ENCODE measurements at regions not wholly inside any gene's neighbourhood (a gene's known extent, or its start where the extent isn't known, plus 50 kb on each side); places are given as distances from the start of the nearest gene placed in this dataset.

DNA sequence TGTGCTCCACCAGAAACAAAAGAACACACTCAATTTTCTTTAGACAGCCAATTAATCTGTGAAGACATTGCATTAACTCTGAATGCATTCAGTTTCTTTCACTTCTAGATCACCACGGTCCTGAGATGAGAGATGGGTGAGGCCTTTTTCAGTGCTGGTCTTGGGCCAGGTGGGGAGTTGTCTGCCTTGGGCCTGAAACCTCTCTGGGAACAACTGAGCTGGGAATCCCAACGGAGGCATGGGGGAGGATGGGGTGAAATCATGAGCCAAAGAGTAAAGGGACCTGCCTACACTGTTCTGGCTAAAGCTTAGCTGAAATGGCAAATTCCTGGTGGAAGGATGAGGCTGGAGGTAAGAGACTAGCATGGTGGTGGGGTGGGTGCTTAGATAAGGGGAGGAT lies 353.5 kb upstream of the B3GAT1 start:
- Histone ChIP-seq H3K27ac (ENCODE audit: extremely low read depth, low read depth, low read length) (no peak overlapping the region), H3K9me3 (ENCODE audit: control insufficient read depth, insufficient read depth, low read depth, low read length) (no peaks in the 10 kb centered on the region), H3K4me3 (ENCODE audit: low read depth, low read length) (no peak overlapping the region), H3K36me3 (ENCODE audit: control insufficient read depth in 2 of 2, insufficient read depth in 1 of 2, low read length in 2 of 2) (no peaks in the 10 kb centered on the region), H3K4me1 (ENCODE audit: control insufficient read depth, insufficient read depth, low read length) (no peaks in the 10 kb centered on the region)
- CTCF ChIA-PET = no interaction called here
- POLR2A ChIA-PET = no interaction called here
- TF ChIP-seq ZNF266 (tag by site-specific recombination; IDR thresholded peaks at IDR 0.05; ENCODE audit: low read depth) = no peak
- TF ChIP-seq, protein P1, sequence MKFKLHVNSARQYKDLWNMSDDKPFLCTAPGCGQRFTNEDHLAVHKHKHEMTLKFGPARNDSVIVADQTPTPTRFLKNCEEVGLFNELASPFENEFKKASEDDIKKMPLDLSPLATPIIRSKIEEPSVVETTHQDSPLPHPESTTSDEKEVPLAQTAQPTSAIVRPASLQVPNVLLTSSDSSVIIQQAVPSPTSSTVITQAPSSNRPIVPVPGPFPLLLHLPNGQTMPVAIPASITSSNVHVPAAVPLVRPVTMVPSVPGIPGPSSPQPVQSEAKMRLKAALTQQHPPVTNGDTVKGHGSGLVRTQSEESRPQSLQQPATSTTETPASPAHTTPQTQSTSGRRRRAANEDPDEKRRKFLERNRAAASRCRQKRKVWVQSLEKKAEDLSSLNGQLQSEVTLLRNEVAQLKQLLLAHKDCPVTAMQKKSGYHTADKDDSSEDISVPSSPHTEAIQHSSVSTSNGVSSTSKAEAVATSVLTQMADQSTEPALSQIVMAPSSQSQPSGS (tag by site-specific recombination; IDR thresholded peaks at IDR 0.05; ENCODE audit: low read depth) = no peak
- TF ChIP-seq ZNF549 (tag by site-specific recombination; IDR thresholded peaks at IDR 0.05) = no peak
- TF ChIP-seq, protein P2, sequence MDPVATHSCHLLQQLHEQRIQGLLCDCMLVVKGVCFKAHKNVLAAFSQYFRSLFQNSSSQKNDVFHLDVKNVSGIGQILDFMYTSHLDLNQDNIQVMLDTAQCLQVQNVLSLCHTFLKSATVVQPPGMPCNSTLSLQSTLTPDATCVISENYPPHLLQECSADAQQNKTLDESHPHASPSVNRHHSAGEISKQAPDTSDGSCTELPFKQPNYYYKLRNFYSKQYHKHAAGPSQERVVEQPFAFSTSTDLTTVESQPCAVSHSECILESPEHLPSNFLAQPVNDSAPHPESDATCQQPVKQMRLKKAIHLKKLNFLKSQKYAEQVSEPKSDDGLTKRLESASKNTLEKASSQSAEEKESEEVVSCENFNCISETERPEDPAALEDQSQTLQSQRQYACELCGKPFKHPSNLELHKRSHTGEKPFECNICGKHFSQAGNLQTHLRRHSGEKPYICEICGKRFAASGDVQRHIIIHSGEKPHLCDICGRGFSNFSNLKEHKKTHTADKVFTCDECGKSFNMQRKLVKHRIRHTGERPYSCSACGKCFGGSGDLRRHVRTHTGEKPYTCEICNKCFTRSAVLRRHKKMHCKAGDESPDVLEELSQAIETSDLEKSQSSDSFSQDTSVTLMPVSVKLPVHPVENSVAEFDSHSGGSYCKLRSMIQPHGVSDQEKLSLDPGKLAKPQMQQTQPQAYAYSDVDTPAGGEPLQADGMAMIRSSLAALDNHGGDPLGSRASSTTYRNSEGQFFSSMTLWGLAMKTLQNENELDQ (tag by site-specific recombination; IDR thresholded peaks at IDR 0.05; ENCODE audit: low read depth) = no peak
- TF ChIP-seq ZNF426 (tag by site-specific recombination; IDR thresholded peaks at IDR 0.05) = no peak
- TF ChIP-seq, protein P3, sequence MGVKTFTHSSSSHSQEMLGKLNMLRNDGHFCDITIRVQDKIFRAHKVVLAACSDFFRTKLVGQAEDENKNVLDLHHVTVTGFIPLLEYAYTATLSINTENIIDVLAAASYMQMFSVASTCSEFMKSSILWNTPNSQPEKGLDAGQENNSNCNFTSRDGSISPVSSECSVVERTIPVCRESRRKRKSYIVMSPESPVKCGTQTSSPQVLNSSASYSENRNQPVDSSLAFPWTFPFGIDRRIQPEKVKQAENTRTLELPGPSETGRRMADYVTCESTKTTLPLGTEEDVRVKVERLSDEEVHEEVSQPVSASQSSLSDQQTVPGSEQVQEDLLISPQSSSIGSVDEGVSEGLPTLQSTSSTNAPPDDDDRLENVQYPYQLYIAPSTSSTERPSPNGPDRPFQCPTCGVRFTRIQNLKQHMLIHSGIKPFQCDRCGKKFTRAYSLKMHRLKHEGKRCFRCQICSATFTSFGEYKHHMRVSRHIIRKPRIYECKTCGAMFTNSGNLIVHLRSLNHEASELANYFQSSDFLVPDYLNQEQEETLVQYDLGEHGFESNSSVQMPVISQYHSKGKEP (tag by site-specific recombination; IDR thresholded peaks at IDR 0.05) = no peak
- TF ChIP-seq ZFP69B (tag by site-specific recombination; IDR thresholded peaks at IDR 0.05) = no peak
- no peak for TF ChIP-seq ZBTB17 (tag by site-specific recombination; IDR thresholded peaks at IDR 0.05)
- TF ChIP-seq ZSCAN23 (tag by site-specific recombination; IDR thresholded peaks at IDR 0.05) = no peak

DNA sequence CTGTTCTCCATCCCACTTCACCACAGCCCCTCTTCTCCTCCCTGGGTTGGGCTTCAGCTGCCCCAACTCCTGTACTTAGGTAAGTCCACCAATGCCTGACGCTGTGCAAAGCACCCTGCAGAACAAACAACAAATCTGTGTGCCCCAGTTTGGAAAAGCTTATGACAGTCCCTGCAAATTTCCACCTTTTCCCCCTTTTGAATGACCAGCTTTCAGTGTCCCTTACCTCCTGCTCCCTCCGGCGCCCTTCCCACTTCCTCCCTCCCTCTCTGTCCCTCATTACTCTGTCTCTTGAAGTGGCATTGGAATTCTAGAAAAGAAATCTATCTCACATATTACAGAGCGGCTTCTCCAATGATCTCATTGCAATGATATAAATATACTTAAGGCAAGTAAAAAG lies 352.9 kb upstream of the B3GAT1 start:
- H3K4me3 ChIP-seq (ENCODE audit: low read depth, low read length) = no peak overlapping the region
- CTCF ChIA-PET = no interaction called here
- H3K27ac ChIP-seq (ENCODE audit: extremely low read depth, low read depth, low read length) = no peak overlapping the region
- no peak for TF ChIP-seq SP2 (tag by site-specific recombination; IDR thresholded peaks at IDR 0.05)
- TF ChIP-seq, protein P4, sequence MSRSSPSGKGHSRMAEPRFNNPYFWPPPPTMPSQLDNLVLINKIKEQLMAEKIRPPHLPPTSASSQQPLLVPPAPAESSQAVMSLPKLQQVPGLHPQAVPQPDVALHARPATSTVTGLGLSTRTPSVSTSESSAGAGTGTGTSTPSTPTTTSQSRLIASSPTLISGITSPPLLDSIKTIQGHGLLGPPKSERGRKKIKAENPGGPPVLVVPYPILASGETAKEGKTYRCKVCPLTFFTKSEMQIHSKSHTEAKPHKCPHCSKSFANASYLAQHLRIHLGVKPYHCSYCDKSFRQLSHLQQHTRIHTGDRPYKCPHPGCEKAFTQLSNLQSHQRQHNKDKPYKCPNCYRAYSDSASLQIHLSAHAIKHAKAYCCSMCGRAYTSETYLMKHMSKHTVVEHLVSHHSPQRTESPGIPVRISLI (tag by site-specific recombination; IDR thresholded peaks at IDR 0.05) = no peak
- no peak for TF ChIP-seq ZNF324 (tag by site-specific recombination; IDR thresholded peaks at IDR 0.05)
- no peak for TF ChIP-seq ZNF155 (tag by site-specific recombination; IDR thresholded peaks at IDR 0.05)
- H3K36me3 ChIP-seq (ENCODE audit: control insufficient read depth in 2 of 2, insufficient read depth in 1 of 2, low read length in 2 of 2) = no peaks in the 10 kb centered on the region
- POLR2A ChIA-PET = no interaction called here
- H3K4me1 ChIP-seq (ENCODE audit: control insufficient read depth, insufficient read depth, low read length) = no peaks in the 10 kb centered on the region
- H3K9me3 ChIP-seq (ENCODE audit: control insufficient read depth, insufficient read depth, low read depth, low read length) = no peaks in the 10 kb centered on the region

DNA sequence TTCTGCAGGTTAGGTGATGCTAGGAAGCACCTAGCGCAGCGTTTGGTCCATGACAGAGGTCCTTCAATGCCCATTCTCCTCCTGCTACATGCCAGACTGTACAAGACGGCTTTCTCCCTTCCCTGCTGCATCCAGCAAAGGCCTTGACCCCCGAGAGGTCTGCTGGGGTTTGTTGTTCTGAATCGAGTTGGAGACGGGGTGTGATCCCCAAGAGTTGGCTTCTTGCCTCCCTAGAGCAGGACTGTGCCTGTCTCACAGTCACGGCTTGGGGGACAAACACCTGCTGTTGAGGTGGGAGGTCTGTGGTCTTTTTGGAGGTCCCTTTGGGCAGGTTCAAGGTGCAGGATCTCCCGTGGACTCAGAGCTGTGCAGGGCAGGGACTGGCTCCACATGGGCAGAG lies 352.3 kb upstream of the B3GAT1 start:
- Histone ChIP-seq H3K9me3 (ENCODE audit: control insufficient read depth, insufficient read depth, low read depth, low read length) (no peaks in the 10 kb centered on the region), H3K27ac (ENCODE audit: extremely low read depth, low read depth, low read length) (no peak overlapping the region), H3K4me1 (ENCODE audit: control insufficient read depth, insufficient read depth, low read length) (no peaks in the 10 kb centered on the region), H3K4me3 (ENCODE audit: low read depth, low read length) (no peak overlapping the region), H3K36me3 (ENCODE audit: control insufficient read depth in 2 of 2, insufficient read depth in 1 of 2, low read length in 2 of 2) (no peaks in the 10 kb centered on the region)
- CTCF ChIA-PET = no interaction called here
- POLR2A ChIA-PET = no interaction called here
- no peak for TF ChIP-seq ZNF354C (tag by site-specific recombination; IDR thresholded peaks at IDR 0.05; ENCODE audit: borderline replicate concordance, low read depth)
- TF ChIP-seq HOXC10 (CRISPR knock-in tag; IDR thresholded peaks at IDR 0.05) = no peak

Measured in HEK293 (cell line).